DND-41 (cell line): ENCODE measurements at regions not wholly inside any gene's neighbourhood (a gene's known extent, or its start where the extent isn't known, plus 50 kb on each side); places are given as distances from the start of the nearest gene placed in this dataset.

ENCODE experiments used
- ATAC-seq: fragments of 200-7000 bp; cut with Tn5 transposase; 3 replicates; pipeline ENCODE4 v1.9.1; 2021; ENCODE audit warnings: low read depth; ENCODE audit not compliant: insufficient read depth
- DNase-seq: peaks from one replicate; pipeline ENCODE4 v3.0.0-alpha.2; 2020
- H2AFZ ChIP-seq: 2 replicates; pipeline ENCODE4 v1.6.0; 2012; ENCODE audit warnings: low read depth, low read length
- H3K27ac ChIP-seq: 2 replicates; pipeline ENCODE4 v1.5.1; 2012; ENCODE audit warnings: low read length, inconsistent platforms
- H3K27me3 ChIP-seq: fragments of 200-600 bp; sonication (generic); 2 replicates; pipeline ENCODE4 v1.6.0; 2012; ENCODE audit warnings: low read length, mild to moderate bottlenecking, inconsistent platforms; ENCODE audit not compliant: insufficient read depth, poor library complexity
- H3K36me3 ChIP-seq: 2 replicates; pipeline ENCODE4 v1.5.1; 2012; ENCODE audit warnings: low read length, inconsistent platforms; ENCODE audit not compliant: insufficient read depth
- H3K4me1 ChIP-seq: 2 replicates; pipeline ENCODE4 v1.5.1; 2012; ENCODE audit warnings: mild to moderate bottlenecking, low read length; ENCODE audit not compliant: insufficient read depth
- H3K4me2 ChIP-seq: 2 replicates; pipeline ENCODE4 v1.6.0; 2012; ENCODE audit warnings: mild to moderate bottlenecking, moderate library complexity, low read length, inconsistent platforms; ENCODE audit not compliant: insufficient read depth
- H3K4me3 ChIP-seq, 2 experiments: fragments of 200-600 bp in 1 of 2; shearing (Covaris generic) in 1 of 2; 2 replicates each; pipeline ENCODE4 v1.5.1; 2012 to 2016; ENCODE audit warnings: inconsistent platforms in 2 of 2, low read length in 2 of 2, mild to moderate bottlenecking in 2 of 2, low read depth in 1 of 2, moderate library complexity in 1 of 2
- H3K79me2 ChIP-seq: 2 replicates; pipeline ENCODE4 v1.6.0; 2012; ENCODE audit warnings: low read length, inconsistent platforms; ENCODE audit not compliant: insufficient read depth
- H3K9ac ChIP-seq: 2 replicates; pipeline ENCODE4 v1.6.0; 2012; ENCODE audit warnings: low read depth, mild to moderate bottlenecking, inconsistent platforms, low read length, moderate library complexity
- H3K9me3 ChIP-seq: 2 replicates; pipeline ENCODE4 v1.5.1; 2012; ENCODE audit warnings: low read length, moderate library complexity, mild to moderate bottlenecking, inconsistent platforms; ENCODE audit not compliant: insufficient read depth, severe bottlenecking
- H4K20me1 ChIP-seq: 2 replicates; pipeline ENCODE4 v1.6.0; 2012; ENCODE audit warnings: low read length; ENCODE audit not compliant: insufficient read depth
- EZH2 ChIP-seq: IDR thresholded peaks from 3 replicates; pipeline ENCODE4 v1.6.1; 2012; ENCODE audit warnings: borderline replicate concordance, low read depth, mild to moderate bottlenecking, moderate library complexity, low read length, inconsistent platforms; ENCODE audit not compliant: severe bottlenecking
- TF ChIP-seq, protein P1 (sequence below): IDR thresholded peaks from 2 replicates; pipeline ENCODE4 v1.5.1; 2012; ENCODE audit warnings: borderline replicate concordance, low read length, moderate library complexity, mild to moderate bottlenecking; ENCODE audit not compliant: poor library complexity, severe bottlenecking; ENCODE audit errors: extremely low read depth

GRCh38 chr14:103227094-103227768 lies 104.0 kb downstream of the TNFAIP2 start:
- H3K9me3 ChIP-seq, result no peaks in the 10 kb centered on the region
- DNase-seq, result no peak
- no peak for ATAC-seq
- no peak overlapping the region for H3K9ac ChIP-seq
- H3K27me3 ChIP-seq, result peaks cover 3% of the 10 kb centered on the region
- no peaks in the 10 kb centered on the region for H3K36me3 ChIP-seq
- no peak overlapping the region for H3K27ac ChIP-seq
- H3K4me1 ChIP-seq, result no peaks in the 10 kb centered on the region
- H3K4me3 ChIP-seq, result no peak overlapping the region
- no peak overlapping the region for H3K4me2 ChIP-seq
- no peaks in the 10 kb centered on the region for H3K79me2 ChIP-seq
- no peak overlapping the region for H2AFZ ChIP-seq
- H4K20me1 ChIP-seq, result peaks cover 7% of the 10 kb centered on the region; the same call in 1 of the 2 replicates
- TF ChIP-seq, protein P1, sequence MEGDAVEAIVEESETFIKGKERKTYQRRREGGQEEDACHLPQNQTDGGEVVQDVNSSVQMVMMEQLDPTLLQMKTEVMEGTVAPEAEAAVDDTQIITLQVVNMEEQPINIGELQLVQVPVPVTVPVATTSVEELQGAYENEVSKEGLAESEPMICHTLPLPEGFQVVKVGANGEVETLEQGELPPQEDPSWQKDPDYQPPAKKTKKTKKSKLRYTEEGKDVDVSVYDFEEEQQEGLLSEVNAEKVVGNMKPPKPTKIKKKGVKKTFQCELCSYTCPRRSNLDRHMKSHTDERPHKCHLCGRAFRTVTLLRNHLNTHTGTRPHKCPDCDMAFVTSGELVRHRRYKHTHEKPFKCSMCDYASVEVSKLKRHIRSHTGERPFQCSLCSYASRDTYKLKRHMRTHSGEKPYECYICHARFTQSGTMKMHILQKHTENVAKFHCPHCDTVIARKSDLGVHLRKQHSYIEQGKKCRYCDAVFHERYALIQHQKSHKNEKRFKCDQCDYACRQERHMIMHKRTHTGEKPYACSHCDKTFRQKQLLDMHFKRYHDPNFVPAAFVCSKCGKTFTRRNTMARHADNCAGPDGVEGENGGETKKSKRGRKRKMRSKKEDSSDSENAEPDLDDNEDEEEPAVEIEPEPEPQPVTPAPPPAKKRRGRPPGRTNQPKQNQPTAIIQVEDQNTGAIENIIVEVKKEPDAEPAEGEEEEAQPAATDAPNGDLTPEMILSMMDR, result no peak
- no peak for TF ChIP-seq EZH2

DNA sequence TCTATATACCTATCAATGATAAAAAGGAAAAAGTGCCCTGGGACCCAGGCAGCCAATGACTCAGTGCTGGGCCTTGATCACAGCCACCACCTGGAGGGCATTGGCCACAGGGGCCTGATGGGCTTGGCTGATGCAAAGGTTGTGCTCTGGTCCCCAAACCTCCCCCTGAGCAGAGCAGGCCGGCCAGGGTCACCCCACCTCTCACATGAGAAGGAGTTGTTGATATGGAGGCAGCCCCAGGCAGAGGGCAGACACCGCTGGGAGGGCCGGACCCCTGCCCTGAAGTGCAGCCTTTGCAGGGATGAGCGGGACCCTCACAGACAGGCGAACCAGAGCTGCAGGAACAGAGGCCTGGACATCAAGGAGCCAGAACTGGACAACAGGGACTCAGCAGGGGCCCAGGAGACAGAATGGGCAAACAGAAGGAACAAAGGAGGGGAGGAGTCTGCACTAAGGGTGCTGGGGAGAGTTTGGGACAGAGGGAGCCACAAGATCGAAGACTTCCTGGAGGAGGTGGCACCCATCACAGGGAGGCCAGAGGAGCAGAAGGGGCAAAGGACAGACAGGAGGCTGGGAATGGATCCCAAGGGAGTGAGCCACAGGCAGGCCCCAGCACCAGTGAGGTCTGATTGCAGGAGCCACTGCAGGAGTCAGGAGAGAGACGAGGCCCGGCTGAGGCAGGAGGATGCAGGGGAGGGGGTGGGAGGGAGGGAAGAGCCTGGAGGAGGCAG lies 105.0 kb downstream of the TNFAIP2 start:
- Histone ChIP-seq H3K36me3 (no peaks in the 10 kb centered on the region), H3K9ac (no peak overlapping the region), H3K4me2 (no peak overlapping the region), H3K27ac (no peak overlapping the region), H3K4me1 (no peaks in the 10 kb centered on the region), H3K79me2 (no peaks in the 10 kb centered on the region), H2AFZ (no peak overlapping the region), H3K4me3 (no peak overlapping the region), H3K9me3 (no peaks in the 10 kb centered on the region), H4K20me1 (peaks cover 7% of the 10 kb centered on the region; the same call in 1 of the 2 replicates), H3K27me3 (peaks cover 3% of the 10 kb centered on the region)
- DNase-seq, result no peak
- TF ChIP-seq EZH2, result no peak
- TF ChIP-seq, protein P1, result no peak
- ATAC-seq, result no peak

- Histone ChIP-seq H3K27ac (no peak overlapping the region), H3K79me2 (no peaks in the 10 kb centered on the region), H3K9ac (no peak overlapping the region), H3K27me3 (peaks cover 3% of the 10 kb centered on the region), H4K20me1 (peaks cover 7% of the 10 kb centered on the region; the same call in 1 of the 2 replicates), H3K4me1 (no peaks in the 10 kb centered on the region), H3K4me2 (no peak overlapping the region), H3K36me3 (no peaks in the 10 kb centered on the region), H3K9me3 (no peaks in the 10 kb centered on the region), H3K4me3 (no peak overlapping the region), H2AFZ (no peak overlapping the region)
- ATAC-seq, result no peak
- DNase-seq, result no peak
- TF ChIP-seq, protein P1, result no peak
- TF ChIP-seq EZH2, result no peak
Observed at GRCh38 chr14:103228866-103229265, 105.2 kb upstream of the EIF5 start.
